ENCODE measurements at regions not wholly inside any gene's neighbourhood (a gene's known extent, or its start where the extent isn't known, plus 50 kb on each side); places are given as distances from the start of the nearest gene placed in this dataset.

- TF ChIP-seq, protein P1, sequence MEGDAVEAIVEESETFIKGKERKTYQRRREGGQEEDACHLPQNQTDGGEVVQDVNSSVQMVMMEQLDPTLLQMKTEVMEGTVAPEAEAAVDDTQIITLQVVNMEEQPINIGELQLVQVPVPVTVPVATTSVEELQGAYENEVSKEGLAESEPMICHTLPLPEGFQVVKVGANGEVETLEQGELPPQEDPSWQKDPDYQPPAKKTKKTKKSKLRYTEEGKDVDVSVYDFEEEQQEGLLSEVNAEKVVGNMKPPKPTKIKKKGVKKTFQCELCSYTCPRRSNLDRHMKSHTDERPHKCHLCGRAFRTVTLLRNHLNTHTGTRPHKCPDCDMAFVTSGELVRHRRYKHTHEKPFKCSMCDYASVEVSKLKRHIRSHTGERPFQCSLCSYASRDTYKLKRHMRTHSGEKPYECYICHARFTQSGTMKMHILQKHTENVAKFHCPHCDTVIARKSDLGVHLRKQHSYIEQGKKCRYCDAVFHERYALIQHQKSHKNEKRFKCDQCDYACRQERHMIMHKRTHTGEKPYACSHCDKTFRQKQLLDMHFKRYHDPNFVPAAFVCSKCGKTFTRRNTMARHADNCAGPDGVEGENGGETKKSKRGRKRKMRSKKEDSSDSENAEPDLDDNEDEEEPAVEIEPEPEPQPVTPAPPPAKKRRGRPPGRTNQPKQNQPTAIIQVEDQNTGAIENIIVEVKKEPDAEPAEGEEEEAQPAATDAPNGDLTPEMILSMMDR (IDR thresholded peaks at IDR 0.05; ENCODE audit: extremely low read depth in 1 of 2, insufficient read depth in 1 of 2, low read depth in 1 of 2, low read length in 2 of 2), result no peak
- TF ChIP-seq POLR2AphosphoS5 (IDR thresholded peaks at IDR 0.05; ENCODE audit: insufficient read depth, low read depth, low read length) (no peak), EZH2 (IDR thresholded peaks at IDR 0.05; ENCODE audit: borderline replicate concordance, low read depth, low read length, severe bottlenecking) (no peak), POLR2A (IDR thresholded peaks at IDR 0.05; ENCODE audit: low read depth, low read length) (no peak), JUN (IDR thresholded peaks at IDR 0.05; ENCODE audit: borderline replicate concordance, insufficient read depth, insufficient read length, low read depth) (no peak), GATA2 (IDR thresholded peaks at IDR 0.05; ENCODE audit: insufficient read depth, insufficient read length, low read depth, low read length) (no peak), MYC (IDR thresholded peaks at IDR 0.05; ENCODE audit: low read depth, low read length) (no peak), FOS (IDR thresholded peaks at IDR 0.05; ENCODE audit: borderline replicate concordance, insufficient read depth, low read length) (no peak)
- TF ChIP-seq, protein P2, sequence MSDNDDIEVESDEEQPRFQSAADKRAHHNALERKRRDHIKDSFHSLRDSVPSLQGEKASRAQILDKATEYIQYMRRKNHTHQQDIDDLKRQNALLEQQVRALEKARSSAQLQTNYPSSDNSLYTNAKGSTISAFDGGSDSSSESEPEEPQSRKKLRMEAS (IDR thresholded peaks at IDR 0.05; ENCODE audit: insufficient read depth, insufficient read length), result no peak
These were observed 686.5 kb upstream of the ADAMTS16 start for GRCh38 chr5:4453655-4454054.
